NCI-H345 treated with DMSO at 0.1 percent for 48 hours (cell line): ENCODE measurements at regions not wholly inside any gene's neighbourhood (a gene's known extent, or its start where the extent isn't known, plus 50 kb on each side); places are given as distances from the start of the nearest gene placed in this dataset.
"Not testable (repeated sequence)": the region's sequence is repeated elsewhere in the genome, so short reads cannot be mapped to it uniquely, and the experiment has no call there.

Source experiments
- DNase-seq: peaks from one replicate; lab custom pipeline; 2025; ENCODE audit not compliant: unreplicated experiment; lab: John Stamatoyannopoulos, UW

DNA sequence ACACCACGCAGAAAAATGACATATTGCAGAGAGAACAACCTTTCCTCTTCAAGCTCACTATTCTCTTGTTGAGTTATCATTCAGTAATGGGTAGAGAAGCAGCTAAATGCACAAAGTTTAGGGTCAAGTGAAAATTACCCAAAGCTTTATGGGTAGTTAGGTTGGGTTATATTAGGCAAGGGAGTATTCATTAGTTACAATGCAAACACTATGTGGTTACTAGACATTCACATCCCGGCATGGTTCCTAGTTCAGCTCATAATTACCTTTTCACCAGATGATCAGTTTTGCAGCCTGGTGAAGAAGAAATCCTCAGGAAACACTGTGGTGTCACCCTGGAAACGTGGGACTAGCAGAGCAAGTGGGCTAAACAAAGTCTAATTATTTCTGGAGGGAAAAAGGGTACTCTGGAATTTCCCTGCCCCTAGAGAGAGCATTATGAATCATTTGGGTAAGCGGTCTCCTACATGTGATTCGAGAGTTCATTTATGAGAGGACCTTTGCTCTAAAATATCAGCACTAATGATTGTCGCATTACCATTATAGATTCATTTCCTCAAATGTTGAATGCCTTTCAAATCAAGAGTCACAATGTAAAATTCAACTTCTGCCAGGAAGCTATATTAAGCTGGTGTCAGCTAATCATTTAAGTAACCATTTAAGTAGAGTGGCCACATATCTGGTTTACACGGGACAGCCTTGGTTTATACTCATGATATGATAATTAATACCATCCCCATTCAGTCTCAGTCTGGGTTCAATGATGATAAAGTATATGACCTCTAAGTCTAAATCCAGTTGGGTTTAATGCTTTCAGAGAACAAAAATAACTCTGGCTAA is 1208.0 kb downstream of the DIAPH3 start:
- DNase-seq, result no peak

DNA sequence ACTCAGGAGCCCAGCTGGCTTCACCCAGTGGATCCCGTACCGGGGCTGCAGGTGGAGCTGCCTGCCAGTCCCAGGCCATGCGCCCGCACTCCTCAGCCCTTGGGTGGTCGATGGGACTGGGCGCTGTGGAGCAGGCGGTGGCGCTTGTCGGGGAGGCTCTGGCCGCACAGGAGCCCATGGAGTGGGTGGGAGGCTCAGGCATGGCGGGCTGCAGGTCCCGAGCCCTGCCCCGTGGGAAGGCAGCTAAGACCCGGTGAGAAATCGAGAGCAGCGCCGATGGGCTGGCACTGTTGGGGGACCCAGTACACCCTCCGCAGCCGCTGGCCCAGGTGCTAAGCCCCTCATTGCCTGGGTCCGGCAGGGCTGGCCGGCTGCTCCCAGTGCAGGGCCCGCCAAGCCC is 1205.6 kb downstream of the DIAPH3 start:
- DNase-seq, result not testable (repeated sequence)

DNA sequence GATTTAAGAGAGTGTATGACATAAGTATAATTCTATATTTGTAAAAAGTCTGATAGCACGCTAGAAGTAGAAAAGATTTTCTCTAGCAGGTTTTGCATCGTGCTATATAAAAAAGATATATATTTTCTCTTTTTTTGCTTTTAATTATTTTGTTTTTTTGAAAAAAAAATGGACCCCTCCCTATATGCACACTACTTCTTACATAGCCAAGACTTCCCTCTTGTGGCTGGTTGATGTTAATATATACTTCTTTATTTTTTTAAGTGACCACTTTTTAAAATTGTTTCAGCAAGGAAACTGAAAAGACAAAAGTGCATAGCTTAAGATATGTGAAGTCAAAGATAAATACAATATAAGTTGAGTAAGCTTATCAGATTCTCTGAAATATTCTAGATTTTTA is 1202.8 kb downstream of the DIAPH3 start:
- peak; percentile 32 for DNase-seq

DNA sequence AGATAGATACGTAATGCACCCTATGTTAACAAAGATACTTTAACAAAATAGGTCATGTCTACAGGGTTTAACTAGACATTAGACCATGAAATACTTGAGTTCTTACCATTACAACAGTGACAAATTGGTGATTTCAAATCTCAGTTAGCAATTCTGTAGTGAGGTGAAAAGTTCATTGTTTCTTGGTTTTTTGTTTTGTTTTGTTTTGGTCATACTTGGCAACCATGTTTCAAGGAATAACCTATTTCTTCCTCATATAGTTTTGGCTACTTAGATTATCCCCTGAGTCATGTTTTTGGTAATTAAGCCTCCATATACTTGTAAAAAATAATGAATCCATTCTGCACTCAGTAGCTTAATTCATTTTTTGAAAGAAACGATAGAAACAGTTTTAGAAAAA is 1200.4 kb downstream of the DIAPH3 start:
- no peak for DNase-seq

DNA sequence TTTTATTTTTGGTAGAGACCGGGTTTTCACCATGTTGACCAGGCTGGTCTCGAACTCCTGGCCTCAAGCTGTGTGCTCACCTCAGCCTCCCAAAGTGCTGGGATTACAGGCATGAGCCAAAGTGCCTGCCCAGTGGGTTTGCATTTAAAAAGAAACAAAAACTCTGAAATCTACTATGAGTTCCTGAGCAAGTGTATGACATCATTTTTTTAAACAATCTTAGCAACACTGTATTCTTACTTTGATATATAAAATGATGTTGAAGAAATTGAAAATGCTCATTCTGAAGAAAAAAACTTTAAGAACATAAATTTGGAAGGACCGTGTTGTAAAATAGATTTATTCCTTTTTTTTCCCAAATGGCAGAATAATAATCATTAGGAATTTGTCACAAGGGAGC is 1199.7 kb downstream of the DIAPH3 start:
- DNase-seq, result no peak

DNA sequence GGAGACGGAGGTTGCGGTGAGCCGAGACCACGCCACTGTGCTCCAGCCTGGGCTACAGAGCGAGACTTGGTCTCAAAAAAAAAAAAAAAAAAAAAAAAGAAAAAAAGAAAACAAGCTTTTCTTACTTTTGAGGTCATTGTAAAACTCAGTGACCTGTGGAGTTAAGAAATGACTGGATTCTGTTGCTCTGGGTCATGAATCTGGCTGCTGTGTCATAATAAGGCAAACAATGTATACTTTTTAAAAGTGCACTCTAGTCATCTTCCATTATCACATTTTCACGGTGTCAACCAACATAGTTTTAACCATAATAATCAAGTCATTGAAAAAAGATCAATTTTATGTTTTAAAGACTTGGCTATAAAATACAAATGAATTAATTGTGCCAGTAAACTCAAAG is 1186.6 kb downstream of the DIAPH3 start:
- DNase-seq, result no peak

DNA sequence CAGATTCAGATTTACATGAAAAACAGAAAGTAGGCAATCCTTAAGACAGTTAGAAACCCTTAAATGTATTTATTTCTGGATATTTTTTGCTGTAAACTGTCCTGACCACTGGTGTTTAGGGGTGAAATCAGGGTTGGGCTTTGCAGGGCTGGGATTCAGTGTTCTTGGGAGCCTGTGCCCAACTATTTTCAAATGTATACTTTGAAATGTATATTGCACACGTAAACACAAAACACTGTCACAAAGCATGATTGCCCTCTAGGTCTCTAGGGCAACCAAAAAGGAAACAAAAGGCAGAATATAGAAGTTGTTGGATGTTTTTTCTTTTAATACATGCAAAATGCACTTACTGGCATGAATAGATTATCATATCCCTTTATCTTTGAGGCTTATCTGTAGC is 1185.4 kb downstream of the DIAPH3 start:
- no peak for DNase-seq

DNA sequence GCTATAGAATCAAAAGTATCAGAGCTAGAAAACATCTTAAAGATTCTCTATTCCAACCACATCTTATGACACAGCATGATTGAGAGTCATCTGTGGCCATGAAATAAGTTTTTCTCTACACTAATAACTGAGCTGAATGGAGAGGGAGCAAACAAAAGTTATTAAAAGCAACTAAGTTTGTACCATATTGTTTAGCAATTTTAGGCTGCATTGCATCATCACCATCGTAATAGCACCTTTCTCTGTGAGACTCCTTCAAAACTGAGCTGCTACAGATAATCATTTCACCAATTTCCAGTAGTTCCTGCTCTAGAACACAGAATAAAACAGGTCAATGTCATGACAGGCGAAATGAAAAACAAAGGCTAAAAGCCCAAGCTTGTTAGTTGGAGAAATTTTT is 1183.9 kb downstream of the DIAPH3 start:
- DNase-seq, result no peak

DNA sequence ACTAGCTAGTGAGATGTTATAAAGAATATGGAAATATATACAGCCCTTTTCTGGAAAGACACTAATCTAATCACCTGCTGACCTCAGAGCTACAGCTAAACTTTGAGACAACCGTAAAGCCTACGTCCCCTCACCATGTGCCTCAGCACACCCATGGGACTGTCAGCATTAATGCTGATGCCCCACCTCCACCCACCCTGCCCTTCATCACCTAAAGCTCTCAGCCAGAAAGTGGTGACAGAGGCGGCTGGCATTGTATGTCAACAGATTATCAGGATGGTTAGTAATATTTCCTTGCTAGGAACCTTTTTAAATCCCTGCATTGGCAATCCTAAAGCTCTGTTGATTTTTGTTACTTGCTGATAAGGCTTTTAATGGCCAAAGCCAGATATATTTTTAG is 1177.9 kb downstream of the DIAPH3 start:
- no peak for DNase-seq

DNA sequence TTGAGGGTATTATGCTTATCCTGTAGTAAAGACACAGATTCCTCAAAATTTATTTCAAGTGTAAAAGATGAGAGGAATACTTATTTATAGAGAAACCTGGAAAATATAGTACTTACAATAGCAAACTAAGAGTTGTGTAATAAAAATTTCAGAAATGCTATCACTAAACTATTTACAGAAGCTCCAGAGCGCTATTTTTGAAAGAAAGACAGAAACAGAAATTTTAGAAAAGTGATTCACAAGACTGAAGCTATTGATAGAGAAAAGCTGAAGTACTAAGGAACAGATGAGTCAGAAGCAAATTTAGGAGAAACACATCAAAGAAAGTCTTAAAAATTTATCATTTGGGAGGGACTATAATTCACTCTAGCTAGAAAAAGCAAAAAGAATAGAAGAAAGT is 1174.2 kb downstream of the DIAPH3 start:
- no peak for DNase-seq

DNA sequence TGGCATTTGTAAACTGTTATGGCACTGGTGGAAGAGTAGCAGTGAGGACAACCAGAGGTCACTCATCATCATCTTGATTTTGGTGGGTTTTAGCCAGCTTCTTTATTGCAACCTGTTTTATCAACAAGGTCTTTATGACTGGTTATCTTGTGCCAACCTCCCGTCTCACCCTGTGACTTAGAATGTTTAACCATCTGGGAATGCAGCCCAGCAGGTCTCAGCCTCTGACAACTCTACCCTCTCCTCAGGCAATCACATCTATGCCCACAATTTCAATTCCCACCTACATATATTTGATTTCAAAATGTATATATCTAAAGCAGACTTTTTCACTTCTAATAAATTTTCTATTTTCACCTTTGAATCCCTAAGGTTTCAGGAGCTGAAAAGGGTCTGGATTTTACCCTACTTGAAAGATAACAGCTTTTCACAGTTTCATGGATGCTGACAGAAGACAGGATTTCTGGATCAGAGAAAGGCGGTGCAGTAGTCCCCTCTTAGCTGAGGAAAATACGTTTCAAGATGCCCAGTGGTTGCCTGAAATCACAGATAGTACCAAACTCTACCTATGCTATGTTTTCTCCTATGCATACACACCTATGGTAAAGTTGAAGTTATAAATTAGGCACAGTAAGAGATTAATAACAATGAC is 1171.8 kb downstream of the DIAPH3 start:
- no peak for DNase-seq

DNA sequence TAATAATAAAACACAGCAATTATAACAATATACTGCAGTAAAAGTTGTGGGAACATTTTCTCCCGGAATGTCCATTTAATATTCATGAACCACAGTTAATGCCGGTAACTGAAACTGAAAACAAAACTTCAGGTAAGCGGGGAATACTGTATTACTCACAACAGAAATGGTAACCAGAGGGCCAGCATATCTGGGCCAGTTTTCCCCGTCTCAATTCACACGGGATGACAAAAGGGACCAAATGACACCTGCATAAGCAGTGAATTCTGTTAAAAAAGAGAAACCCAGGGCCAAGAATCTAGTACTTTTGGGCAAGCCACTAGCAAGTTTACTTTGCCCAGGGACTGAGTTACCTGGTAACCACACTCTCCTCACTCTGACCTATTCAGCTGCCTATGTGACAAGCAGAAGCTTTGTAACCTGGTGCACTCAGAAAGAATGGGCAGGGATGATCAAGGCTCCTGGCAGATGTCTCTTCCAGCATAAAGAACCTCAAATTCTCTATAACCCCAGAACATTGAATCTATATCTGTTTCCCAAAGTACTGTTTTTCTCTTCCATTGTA is 1171.2 kb downstream of the DIAPH3 start:
- DNase-seq, result no peak

DNA sequence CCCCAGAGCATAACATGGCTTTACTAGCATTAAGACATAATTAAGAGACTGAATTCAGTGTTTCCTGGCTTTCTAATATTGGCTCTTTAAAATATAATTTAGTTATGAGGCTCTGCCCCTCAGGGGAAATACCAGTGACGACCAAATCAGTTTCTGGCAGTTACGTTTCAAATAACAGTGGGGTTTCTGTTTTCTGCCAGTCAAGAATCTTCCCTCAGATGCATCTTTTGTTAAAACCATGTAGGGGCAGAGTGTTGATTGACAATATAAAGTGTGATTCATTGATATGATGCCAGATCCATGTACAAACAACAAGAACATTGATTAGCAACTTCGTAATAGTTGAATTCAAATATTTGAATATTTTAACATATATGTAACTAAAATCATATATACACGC is 1169.7 kb downstream of the DIAPH3 start:
- DNase-seq, result no peak

DNA sequence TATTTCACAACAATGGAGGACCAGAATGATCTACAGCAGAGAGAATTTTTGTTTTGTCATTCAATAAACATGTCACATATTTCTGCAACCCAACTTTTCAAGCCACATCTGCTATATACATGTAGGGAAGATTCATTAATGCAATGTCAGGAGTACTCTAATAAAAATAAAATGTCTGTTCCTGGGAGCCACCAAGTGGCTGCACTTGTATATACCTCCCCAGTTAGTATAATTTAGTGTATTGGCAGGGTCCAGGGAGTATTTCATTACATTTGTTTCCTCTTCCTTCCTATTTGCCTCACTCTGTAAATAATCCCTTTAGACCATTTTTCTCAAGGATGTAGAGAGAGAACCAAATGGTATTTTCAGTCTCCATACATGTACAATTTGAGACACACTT is 1169.0 kb downstream of the DIAPH3 start:
- no peak for DNase-seq

DNA sequence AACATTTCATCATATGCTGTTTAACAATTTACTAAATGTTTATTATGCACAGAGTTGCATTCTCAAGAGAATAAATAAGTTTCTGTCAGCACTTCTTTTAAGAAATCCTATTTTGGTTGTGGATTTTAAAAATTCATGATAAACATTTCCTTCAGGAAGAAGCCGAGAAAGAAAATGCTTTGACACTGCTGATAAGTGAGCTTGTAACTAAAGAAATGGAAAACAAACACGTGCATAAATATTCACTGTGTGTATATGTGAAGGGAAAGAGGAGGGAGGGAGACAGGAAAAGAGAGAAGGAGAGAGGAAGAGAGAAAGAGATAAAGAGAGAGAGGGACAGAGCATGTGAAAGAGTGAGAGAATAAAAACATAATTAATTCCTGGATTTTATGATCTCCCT is 1165.0 kb downstream of the DIAPH3 start:
- DNase-seq, result no peak

DNA sequence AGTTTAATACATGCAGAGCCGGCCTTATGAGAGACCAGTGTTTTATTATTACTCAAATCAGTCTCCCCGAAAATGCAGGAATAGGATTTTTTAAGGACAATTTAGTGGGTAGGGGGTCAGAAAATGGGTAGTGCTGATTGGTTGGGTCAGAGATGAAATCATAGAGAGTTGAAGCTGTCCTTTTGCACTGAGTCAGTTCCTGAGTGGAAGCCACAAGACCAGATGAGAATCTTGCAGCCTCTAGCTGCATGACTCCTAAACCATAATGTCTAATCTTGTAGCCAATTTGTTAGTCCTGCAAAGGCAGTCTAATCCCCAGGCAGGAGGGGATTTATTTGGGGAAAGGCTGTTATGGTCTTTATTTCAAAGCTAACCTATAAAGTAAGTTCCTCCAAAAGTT is 1163.9 kb downstream of the DIAPH3 start:
- DNase-seq, result no peak

DNA sequence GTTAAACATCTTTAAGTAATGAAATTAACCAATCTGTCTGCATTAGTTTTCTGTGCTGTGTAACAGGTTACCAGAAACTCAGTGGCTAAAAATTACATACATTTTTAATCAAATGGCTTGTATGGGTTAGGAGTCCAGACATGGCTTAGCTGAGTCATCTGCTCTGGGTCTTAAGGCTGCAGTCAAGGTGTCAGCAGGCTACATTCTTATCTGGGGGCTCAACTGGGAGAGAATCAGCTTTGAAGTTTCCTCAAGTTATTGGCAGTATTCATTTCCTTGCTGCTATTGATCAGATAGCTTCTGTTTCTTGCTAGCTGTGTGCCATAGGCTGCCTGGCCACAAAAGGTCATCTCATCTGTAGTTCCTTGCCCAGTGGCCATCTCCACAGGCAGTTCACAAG is 1163.0 kb downstream of the DIAPH3 start:
- DNase-seq, result no peak

DNA sequence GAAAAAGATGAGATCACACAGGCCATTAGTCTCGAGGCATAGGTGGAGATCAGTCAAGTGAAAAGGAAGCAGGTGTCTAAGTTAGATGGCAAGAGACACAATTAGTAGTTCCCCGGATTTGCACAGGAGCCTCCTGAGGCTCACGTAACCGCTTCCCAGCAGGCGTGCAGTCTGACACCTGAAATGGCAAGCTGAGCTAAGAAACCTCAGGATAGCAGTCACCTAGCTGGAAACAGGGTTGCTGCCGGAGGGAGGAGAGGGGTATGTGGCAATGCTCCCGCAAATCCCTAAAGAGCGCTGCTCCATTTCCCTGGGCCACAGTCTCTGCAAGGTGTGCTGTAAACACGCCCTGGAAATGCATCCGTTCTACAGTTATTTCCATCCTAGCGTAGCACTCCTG is 1151.0 kb downstream of the DIAPH3 start:
- no peak for DNase-seq

DNA sequence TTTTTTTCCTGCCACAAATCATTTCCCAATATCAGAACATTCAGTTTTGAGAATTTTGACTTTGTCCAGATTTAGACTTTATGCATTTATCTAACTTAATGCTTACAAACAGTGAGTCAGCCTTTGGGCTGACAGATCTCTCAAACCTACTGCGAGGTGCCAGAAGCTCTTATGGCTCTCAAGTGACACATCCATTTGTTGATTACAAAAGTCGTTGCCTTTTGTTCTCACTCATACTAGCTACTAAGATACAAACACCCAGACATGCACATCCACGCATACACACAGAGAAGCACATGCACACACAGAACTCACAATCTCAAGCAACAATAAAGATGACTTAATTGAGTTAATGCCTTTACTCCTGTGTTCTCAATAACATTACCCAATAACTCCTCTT is 1147.5 kb downstream of the DIAPH3 start:
- DNase-seq, result no peak

DNA sequence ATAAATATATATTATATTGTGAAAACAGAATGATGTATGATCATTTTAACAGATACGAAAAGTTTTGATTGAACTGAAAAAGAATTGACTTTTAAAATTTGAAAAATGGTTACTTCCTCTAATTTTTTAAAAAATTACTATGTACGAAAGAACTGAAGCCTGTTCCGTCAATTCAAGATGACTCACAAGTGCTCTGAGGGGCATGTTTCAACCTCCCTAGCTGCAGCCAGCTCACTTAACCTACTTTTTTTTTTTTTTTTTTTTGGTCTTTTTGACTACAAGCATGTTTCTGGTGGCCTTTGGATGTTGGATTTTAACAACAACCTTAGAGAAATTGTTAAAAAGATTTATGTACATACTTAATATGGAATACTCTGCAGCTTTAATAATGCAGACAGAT is 1139.3 kb downstream of the DIAPH3 start:
- DNase-seq, result no peak

DNA sequence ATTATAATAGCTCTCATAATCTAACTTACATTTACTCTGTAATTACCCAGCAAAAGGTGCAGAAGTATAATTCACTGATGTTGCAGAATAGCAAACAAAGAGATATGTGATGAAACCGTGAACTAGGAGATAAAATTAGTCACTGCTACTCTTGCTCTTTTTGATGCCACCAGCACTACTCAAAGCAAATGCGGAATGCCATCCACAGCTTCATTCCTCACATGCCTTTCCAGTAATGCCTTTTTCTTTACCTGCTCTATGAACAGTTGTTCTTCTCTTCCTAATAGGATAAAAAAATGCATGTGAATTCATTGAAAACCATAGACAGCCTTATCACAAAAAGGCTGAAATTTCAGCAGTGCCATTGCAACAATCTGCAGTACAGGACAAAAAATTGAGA is 1129.5 kb downstream of the DIAPH3 start:
- no peak for DNase-seq

DNA sequence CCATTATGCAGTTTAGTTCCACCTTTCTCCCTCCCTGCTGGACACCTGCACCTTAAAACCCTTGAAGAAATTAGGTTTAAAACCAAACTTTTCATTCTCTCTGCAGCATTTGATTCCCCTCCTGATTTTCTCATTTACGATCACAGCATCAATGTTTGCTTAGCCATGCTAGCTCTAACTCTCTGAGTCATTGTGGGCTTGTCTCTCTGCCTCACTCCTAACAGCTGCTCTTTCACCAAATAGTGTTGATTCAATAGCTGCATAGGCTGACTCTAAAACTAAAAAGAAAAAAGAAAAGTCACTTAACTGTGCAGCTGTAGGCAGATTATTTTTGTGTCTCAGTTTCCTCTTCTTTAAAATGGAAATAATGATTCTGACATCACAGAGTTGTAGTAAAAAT is 1124.9 kb downstream of the DIAPH3 start:
- DNase-seq, result peak; percentile 75
